SH-SY5Y (cell line): ENCODE measurements at regions not wholly inside any gene's neighbourhood (a gene's known extent, or its start where the extent isn't known, plus 50 kb on each side); places are given as distances from the start of the nearest gene placed in this dataset.

Experiments used
- GATA2 ChIP-seq: IDR thresholded peaks from 2 replicates; pipeline ENCODE4 v1.6.1; 2011; ENCODE audit warnings: mild to moderate bottlenecking, low read depth, low read length
- GATA3 ChIP-seq: IDR thresholded peaks from 2 replicates; pipeline ENCODE4 v1.6.1; 2011; ENCODE audit warnings: low read depth, mild to moderate bottlenecking, low read length, moderate library complexity

DNA sequence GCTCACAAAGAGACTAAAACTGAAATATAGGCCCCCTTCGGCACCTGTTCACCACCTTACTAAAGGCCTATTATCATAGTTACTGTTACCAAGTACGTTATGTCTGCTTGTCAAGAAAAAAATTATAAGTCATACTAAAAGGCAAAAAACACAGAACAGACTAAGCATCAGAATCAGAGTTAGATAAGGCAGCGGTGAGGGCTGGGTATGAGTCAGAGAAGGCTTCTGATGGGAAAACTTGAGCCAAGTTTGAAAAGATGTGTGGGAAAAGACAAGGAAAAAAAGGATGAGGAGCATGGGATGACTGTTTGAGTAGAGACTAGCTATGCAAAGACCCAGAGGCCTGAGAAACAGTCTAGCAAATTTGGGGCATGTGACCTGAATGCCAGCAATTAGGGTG lies 387.2 kb upstream of the SGO1 start:
- no peak for TF ChIP-seq GATA2
- no peak for TF ChIP-seq GATA3
